ENCODE measurements at regions not wholly inside any gene's neighbourhood (a gene's known extent, or its start where the extent isn't known, plus 50 kb on each side); places are given as distances from the start of the nearest gene placed in this dataset.

DNA sequence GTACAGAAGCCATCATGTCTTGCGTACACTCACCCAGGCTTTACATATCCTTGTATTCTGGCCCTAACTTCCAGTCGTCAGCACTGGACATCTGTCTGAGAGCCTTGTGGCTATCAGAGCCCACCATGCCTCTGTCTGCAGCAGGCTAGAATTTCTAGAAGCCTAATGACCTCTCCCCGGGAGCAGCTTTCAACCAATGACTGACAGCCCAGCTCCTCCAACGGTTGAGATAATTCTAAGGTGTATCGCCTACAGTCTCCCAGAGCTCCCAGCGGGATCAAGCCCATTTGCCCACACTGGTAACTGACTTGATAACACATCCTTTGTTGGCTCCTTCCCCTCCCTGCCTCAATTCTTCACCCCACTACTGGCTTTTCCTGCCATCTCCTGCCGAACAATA, 562.8 kb downstream of the BCOR start:
- H3K27ac Mint-ChIP-seq = no peak overlapping the region
- H3K27ac ChIP-seq (ENCODE audit: low read depth, low read length) = no peak overlapping the region
- H3K9me3 ChIP-seq (ENCODE audit: control insufficient read depth, low read length) = no peaks in the 10 kb centered on the region
- DNase-seq = no peak
- no peaks in the 10 kb centered on the region for H3K36me3 Mint-ChIP-seq (ENCODE audit: low read depth)
- H3K4me3 ChIP-seq (ENCODE audit: low read length) = no peak overlapping the region
- H3K4me3 Mint-ChIP-seq = no peak overlapping the region
- TF ChIP-seq, protein P1, sequence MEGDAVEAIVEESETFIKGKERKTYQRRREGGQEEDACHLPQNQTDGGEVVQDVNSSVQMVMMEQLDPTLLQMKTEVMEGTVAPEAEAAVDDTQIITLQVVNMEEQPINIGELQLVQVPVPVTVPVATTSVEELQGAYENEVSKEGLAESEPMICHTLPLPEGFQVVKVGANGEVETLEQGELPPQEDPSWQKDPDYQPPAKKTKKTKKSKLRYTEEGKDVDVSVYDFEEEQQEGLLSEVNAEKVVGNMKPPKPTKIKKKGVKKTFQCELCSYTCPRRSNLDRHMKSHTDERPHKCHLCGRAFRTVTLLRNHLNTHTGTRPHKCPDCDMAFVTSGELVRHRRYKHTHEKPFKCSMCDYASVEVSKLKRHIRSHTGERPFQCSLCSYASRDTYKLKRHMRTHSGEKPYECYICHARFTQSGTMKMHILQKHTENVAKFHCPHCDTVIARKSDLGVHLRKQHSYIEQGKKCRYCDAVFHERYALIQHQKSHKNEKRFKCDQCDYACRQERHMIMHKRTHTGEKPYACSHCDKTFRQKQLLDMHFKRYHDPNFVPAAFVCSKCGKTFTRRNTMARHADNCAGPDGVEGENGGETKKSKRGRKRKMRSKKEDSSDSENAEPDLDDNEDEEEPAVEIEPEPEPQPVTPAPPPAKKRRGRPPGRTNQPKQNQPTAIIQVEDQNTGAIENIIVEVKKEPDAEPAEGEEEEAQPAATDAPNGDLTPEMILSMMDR (conservative IDR thresholded peaks at IDR 0.05) = no peak
- H3K4me1 Mint-ChIP-seq = no peaks in the 10 kb centered on the region
- no peak overlapping the region for H3K9ac ChIP-seq (ENCODE audit: extremely low read depth, low read length, poor library complexity, severe bottlenecking)
- no peaks in the 10 kb centered on the region for H3K27me3 ChIP-seq (ENCODE audit: control insufficient read depth, insufficient read depth, low read length, poor library complexity, severe bottlenecking)
- H3K36me3 ChIP-seq (ENCODE audit: control insufficient read depth, insufficient read depth, low read length) = no peaks in the 10 kb centered on the region
- H3K27me3 Mint-ChIP-seq (ENCODE audit: insufficient read depth) = no peaks in the 10 kb centered on the region
- whole genome bisulfite sequencing, 2 experiments (ENCODE audit: insufficient coverage in 1 of 2, insufficient read length in 1 of 2) = 84 to 85% methylated on average over 5 to 6 of the region's 7 CpGs
- H3K4me1 ChIP-seq (ENCODE audit: control insufficient read depth, insufficient read depth, low read length) = no peaks in the 10 kb centered on the region
- H3K9me3 Mint-ChIP-seq = peaks cover 33% of the 10 kb centered on the region

DNA sequence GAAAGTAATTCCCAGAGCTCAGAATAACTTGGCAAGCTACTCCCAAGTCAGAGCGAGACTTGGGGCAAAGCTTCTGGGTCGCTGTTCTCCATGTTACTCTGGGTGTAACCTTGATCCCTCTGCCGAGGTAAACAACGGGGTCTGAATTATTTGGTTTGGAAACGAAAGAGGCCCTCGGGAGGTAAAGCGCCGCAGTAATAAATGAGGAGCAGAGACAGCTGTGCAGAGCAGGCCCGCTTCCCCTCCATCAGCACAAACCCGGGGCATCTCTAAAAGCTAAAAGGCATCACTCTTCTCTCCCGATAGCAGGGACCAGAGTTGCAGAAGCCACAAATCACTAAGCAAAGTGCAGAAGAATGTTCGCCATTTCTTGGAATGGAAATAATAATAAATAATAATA, 561.5 kb downstream of the BCOR start:
- Histone ChIP-seq H3K27ac (ENCODE audit: low read depth, low read length) (no peak overlapping the region), H3K9ac (ENCODE audit: extremely low read depth, low read length, poor library complexity, severe bottlenecking) (no peak overlapping the region), H3K9me3 (ENCODE audit: control insufficient read depth, low read length) (no peaks in the 10 kb centered on the region), H3K27me3 (ENCODE audit: control insufficient read depth, insufficient read depth, low read length, poor library complexity, severe bottlenecking) (no peaks in the 10 kb centered on the region), H3K4me3 (ENCODE audit: low read length) (no peak overlapping the region), H3K4me1 (ENCODE audit: control insufficient read depth, insufficient read depth, low read length) (no peaks in the 10 kb centered on the region), H3K36me3 (ENCODE audit: control insufficient read depth, insufficient read depth, low read length) (no peaks in the 10 kb centered on the region)
- no peak for DNase-seq
- H3K27ac Mint-ChIP-seq = no peak overlapping the region
- no peaks in the 10 kb centered on the region for H3K27me3 Mint-ChIP-seq (ENCODE audit: insufficient read depth)
- H3K4me1 Mint-ChIP-seq = no peaks in the 10 kb centered on the region
- no peak overlapping the region for H3K4me3 Mint-ChIP-seq
- TF ChIP-seq, protein P1 (conservative IDR thresholded peaks at IDR 0.05) = no peak
- 90% methylated on average over 12 of the region's 12 CpGs; no CpG with 5 or more reads in 1 of the 2 experiments for WGBS, 2 experiments (ENCODE audit: insufficient coverage in 1 of 2, insufficient read length in 1 of 2)
- H3K36me3 Mint-ChIP-seq (ENCODE audit: low read depth) = no peaks in the 10 kb centered on the region
- H3K9me3 Mint-ChIP-seq = peaks cover 39% of the 10 kb centered on the region

DNA sequence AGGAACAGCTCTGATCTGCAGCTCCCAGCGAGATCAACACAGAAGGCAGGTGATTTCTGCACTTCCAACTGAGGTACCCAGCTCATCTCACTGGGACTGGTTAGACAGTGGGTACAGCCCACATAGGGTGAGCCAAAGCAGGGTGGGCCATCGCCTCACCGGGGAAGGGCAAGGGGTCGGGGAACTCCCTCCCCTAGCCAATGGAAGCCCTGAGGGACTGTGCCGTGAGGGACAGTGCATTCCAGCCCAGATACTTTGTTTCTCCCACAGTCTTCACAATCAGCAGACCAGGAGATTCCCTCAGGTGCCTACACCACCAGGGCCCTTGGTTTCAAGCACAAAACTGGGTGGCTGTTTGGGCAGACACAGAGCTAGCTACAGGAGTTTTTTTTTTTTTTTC, 555.9 kb downstream of the BCOR start:
- no peak for DNase-seq
- H3K4me3 ChIP-seq (ENCODE audit: low read length) = no peak overlapping the region
- H3K36me3 ChIP-seq (ENCODE audit: control insufficient read depth, insufficient read depth, low read length) = no peaks in the 10 kb centered on the region
- peaks cover 51% of the 10 kb centered on the region for H3K9me3 Mint-ChIP-seq
- H3K36me3 Mint-ChIP-seq (ENCODE audit: low read depth) = no peaks in the 10 kb centered on the region
- no peaks in the 10 kb centered on the region for H3K27me3 ChIP-seq (ENCODE audit: control insufficient read depth, insufficient read depth, low read length, poor library complexity, severe bottlenecking)
- no peak overlapping the region for H3K27ac ChIP-seq (ENCODE audit: low read depth, low read length)
- TF ChIP-seq, protein P1 (conservative IDR thresholded peaks at IDR 0.05) = no peak
- no peak overlapping the region for H3K27ac Mint-ChIP-seq
- H3K27me3 Mint-ChIP-seq (ENCODE audit: insufficient read depth) = peaks cover 9% of the 10 kb centered on the region
- no peaks in the 10 kb centered on the region for H3K4me1 ChIP-seq (ENCODE audit: control insufficient read depth, insufficient read depth, low read length)
- no peaks in the 10 kb centered on the region for H3K4me1 Mint-ChIP-seq
- no peak overlapping the region for H3K4me3 Mint-ChIP-seq
- H3K9ac ChIP-seq (ENCODE audit: extremely low read depth, low read length, poor library complexity, severe bottlenecking) = no peak overlapping the region
- 94% methylated on average over 5 of the region's 5 CpGs; no CpG with 5 or more reads in 1 of the 2 experiments for WGBS, 2 experiments (ENCODE audit: insufficient coverage in 1 of 2, insufficient read length in 1 of 2)
- no peaks in the 10 kb centered on the region for H3K9me3 ChIP-seq (ENCODE audit: control insufficient read depth, low read length)

Data from endodermal cell (in vitro differentiated cells).